Ovary (tissue), 7 donors: ENCODE measurements at regions not wholly inside any gene's neighbourhood (a gene's known extent, or its start where the extent isn't known, plus 50 kb on each side); places are given as distances from the start of the nearest gene placed in this dataset.
"Not testable (repeated sequence)": the region's sequence is repeated elsewhere in the genome, so short reads cannot be mapped to it uniquely, and the experiment has no call there.

Experiments
- DNase-seq, 5 donors: peaks; one replicate each; pipeline ENCODE4 v3.0.0-alpha.2; 2019 to 2020
- H3K27ac ChIP-seq, 2 donors: fragments of 200-600 bp; one replicate each; pipeline versions ENCODE4 v1.5.1 to v1.8.0; 2019 to 2022
- H3K27me3 ChIP-seq: fragments of 200-600 bp; one replicate; pipeline ENCODE4 v1.8.0; 2022
- H3K36me3 ChIP-seq: fragments of 200-600 bp; sonication (generic); one replicate; pipeline ENCODE4 v1.5.1; 2019
- H3K4me1 ChIP-seq: one replicate; pipeline ENCODE4 v1.8.1; 2013; ENCODE audit warnings: mild to moderate bottlenecking, moderate library complexity; ENCODE audit not compliant: insufficient read depth
- H3K4me3 ChIP-seq: fragments of 200-600 bp; sonication (generic); one replicate; pipeline ENCODE4 v1.5.1; 2017
- H3K9me3 ChIP-seq, 2 donors: fragments of 200-600 bp in 1 of 2; sonication (generic) in 1 of 2; one replicate each; pipeline versions ENCODE4 v1.5.1 to v1.8.1; 2013 to 2019; ENCODE audit warnings: mild to moderate bottlenecking in 1 of 2, moderate library complexity in 1 of 2
- EP300 ChIP-seq: sonication (generic); formaldehyde crosslinking; IDR thresholded peaks from one replicate; pipeline ENCODE4 v1.6.1; 2017; ENCODE audit warnings: antibody characterized with exemption
- POLR2A ChIP-seq: fragments of 450-650 bp; IDR thresholded peaks from one replicate; pipeline ENCODE4 v1.6.1; 2017; ENCODE audit warnings: antibody characterized with exemption, mild to moderate bottlenecking, moderate library complexity
- WGBS, 3 donors: extraction: QIAGEN DNeasy Blood & Tissue Kit in 1 of 3; methylation state at CpG; one replicate each; pipeline versions ENCODE4 v1.1.5 to v1.1.7; 2013 to 2017; 5-methylcytosine and 5-hydroxymethylcytosine counted together
- intact Hi-C, 4 donors: fragments of 100-400 bp; cut with DNase I; formaldehyde crosslinking; loops; one replicate each; pipeline versions ENCODE4 v1.11.0 to v1.15.1; 2022 to 2023
- TF ChIP-seq, protein P1 (sequence below), 3 donors: fragments of 450-650 bp in 2 of 3; fragments of 200-600 bp in 1 of 3; IDR thresholded peaks; one replicate each; pipeline versions ENCODE4 v1.5.1 to v1.8.0; 2016 to 2022; ENCODE audit warnings: antibody characterized with exemption in 3 of 3, mild to moderate bottlenecking in 1 of 3
- donor health status: DM: no; HTN: no; CAD: no; lungs with moderate emphysema.
- donor health status: DM: no; HTN: no; CAD: no.
- donor health status: Bipolar disorder and iron deficiency.
- donor health status: DM: no; HTN: no; CAD: no.
- donor health status: DM: yes; HTN: yes; CAD: no.

DNA sequence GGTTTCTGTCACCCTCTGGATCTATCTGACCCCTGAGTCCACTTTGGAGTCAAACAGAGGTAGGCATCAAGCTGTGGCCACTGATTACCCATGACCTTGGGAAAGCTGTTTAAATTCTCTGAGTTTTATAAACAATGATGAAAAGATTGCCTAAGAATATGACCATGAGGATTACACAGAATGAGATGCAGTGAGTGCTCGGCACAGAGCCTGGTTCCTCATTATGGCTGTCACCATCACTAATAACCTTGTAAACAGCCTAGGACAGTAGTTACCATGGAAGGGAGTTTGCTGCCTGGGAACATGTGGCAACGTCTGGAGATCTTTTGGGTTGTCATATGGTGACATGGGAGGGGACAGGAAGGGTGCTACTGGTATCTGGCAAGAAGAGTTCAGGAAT lies 248.3 kb upstream of the KAZN start:
- no peak overlapping the region for H3K4me3 ChIP-seq
- intact Hi-C loops: no loop called here
- H3K4me1 ChIP-seq: no peaks in the 10 kb centered on the region
- WGBS, 3 donors: 79 to 92% (median 85%) methylated on average over 2 of the region's 2 CpGs
- H3K27ac ChIP-seq: no peak overlapping the region
- no peaks in the 10 kb centered on the region for H3K36me3 ChIP-seq
- DNase-seq: no peak
- no peaks in the 10 kb centered on the region for H3K9me3 ChIP-seq
- TF ChIP-seq POLR2A (no peak), EP300 (no peak)
- TF ChIP-seq, protein P1, sequence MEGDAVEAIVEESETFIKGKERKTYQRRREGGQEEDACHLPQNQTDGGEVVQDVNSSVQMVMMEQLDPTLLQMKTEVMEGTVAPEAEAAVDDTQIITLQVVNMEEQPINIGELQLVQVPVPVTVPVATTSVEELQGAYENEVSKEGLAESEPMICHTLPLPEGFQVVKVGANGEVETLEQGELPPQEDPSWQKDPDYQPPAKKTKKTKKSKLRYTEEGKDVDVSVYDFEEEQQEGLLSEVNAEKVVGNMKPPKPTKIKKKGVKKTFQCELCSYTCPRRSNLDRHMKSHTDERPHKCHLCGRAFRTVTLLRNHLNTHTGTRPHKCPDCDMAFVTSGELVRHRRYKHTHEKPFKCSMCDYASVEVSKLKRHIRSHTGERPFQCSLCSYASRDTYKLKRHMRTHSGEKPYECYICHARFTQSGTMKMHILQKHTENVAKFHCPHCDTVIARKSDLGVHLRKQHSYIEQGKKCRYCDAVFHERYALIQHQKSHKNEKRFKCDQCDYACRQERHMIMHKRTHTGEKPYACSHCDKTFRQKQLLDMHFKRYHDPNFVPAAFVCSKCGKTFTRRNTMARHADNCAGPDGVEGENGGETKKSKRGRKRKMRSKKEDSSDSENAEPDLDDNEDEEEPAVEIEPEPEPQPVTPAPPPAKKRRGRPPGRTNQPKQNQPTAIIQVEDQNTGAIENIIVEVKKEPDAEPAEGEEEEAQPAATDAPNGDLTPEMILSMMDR (IDR thresholded peaks at IDR 0.05): no peak
- no peaks in the 10 kb centered on the region for H3K27me3 ChIP-seq

DNA sequence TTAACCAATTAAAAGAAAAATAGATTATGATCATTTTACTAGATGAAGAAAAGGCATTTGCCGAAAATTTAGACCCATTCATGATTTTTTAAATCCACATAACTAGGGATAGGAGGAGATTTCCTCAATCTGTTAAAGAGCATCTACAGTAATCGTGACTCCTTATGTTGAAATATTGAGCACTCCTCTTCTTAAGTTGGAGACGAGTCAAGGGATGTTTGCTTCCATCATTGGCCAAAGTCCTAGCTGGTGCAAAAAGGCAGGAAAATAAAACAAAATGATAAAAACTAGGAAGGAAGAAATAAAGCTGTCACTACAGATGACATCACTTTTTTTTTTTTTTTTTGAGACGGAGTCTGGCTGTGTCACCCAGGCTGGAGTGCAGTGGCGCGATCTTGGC lies 245.6 kb upstream of the KAZN start:
- Histone ChIP-seq H3K27me3 (no peaks in the 10 kb centered on the region), H3K4me1 (no peaks in the 10 kb centered on the region), H3K4me3 (no peak overlapping the region), H3K36me3 (no peaks in the 10 kb centered on the region), H3K27ac (no peak overlapping the region), H3K9me3 (no peaks in the 10 kb centered on the region)
- TF ChIP-seq, protein P1 (IDR thresholded peaks at IDR 0.05): no peak
- TF ChIP-seq POLR2A (no peak), EP300 (no peak)
- 31 to 65% (median 46%) methylated on average over 4 to 6 of the region's 6 CpGs for WGBS, 3 donors
- intact Hi-C loops: no loop called here
- DNase-seq: no peak

DNA sequence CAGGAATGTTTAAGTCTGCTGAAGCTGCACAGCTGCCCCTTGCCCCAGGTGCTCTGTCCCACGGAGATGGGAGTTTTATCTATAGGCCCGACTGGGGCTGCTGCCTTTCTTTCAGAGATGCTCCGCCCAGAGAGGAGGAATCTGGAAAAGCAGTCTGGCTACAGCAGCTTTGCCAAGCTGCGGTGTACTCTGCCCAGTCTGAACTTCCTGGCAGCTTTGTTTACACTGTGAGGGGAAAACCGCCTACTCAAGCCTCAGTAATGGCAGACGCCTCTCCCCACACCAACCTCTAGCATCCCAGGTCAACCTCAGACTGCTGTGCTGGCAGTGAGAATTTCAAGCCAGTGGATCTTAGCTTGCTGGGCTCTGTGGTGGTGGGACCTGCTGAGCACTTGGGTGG lies 237.5 kb upstream of the KAZN start:
- H3K4me3 ChIP-seq, DNase-seq, H3K9me3 ChIP-seq, intact Hi-C loops, H3K27me3 ChIP-seq, H3K27ac ChIP-seq, H3K4me1 ChIP-seq, H3K36me3 ChIP-seq: not testable (repeated sequence)
- whole genome bisulfite sequencing, 3 donors: 29 to 35% (median 32%) methylated on average over 6 of the region's 6 CpGs

DNA sequence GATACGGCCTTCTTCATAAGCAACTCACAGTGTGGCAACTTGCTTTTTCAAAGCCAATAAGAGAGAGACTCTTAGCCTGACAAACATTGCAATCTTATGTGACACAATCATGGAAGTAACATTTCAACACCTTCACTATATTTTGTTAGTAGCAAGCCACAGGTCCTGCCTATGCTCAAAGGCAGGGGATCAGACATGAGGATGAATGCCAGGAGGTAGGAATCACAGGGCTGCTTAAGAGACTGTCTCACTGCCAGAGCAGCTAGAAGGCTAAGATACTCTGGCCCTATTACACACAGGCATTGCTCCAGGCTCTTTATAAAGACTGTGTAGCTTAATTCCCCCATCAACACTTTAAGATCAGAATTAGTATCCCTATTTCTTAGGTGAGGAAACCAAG lies 236.2 kb upstream of the KAZN start:
- TF ChIP-seq POLR2A (no peak), EP300 (no peak)
- TF ChIP-seq, protein P1 (IDR thresholded peaks at IDR 0.05): no peak
- intact Hi-C loops: no loop called here
- H3K27me3 ChIP-seq: no peaks in the 10 kb centered on the region
- no peaks in the 10 kb centered on the region for H3K36me3 ChIP-seq
- H3K27ac ChIP-seq: no peak overlapping the region
- H3K9me3 ChIP-seq: peaks cover 0 to 4% of the 10 kb centered on the region in 2 donors
- H3K4me1 ChIP-seq: peaks cover 4% of the 10 kb centered on the region
- DNase-seq: no peak
- WGBS, 3 donors: 97 to 100% (median 100%) methylated on average over 1 of the region's 1 CpG
- no peak overlapping the region for H3K4me3 ChIP-seq

DNA sequence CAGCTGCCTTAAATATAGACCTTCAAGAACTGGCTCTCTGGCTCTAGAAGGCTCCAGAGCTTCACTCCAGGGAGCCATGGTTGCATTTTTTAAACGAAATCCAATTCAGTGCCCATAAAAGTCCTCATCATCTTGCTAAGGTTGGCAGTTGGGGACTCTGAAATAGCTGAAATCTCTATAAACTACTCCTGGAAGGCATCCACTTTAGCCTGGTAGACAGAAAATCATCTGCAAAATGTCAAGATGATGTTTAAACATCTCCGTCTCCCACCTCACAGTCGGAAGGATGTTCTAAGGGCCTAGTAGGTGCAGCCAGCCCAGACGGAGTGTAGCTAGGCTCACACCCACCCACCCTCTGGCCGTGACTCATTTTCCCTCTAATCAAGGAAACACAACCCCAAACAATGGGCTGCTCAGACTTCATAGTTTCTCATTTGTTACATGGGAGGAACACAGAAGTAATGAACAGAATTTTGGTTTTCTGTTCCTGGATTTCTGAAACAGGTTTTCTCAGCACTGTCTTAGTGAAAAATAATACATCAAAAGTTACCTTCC lies 235.4 kb upstream of the KAZN start:
- intact Hi-C loops: no loop called here
- Histone ChIP-seq H3K4me3 (no peak overlapping the region), H3K27ac (no peak overlapping the region), H3K27me3 (no peaks in the 10 kb centered on the region), H3K9me3 (peaks cover 0 to 4% of the 10 kb centered on the region in 2 donors), H3K36me3 (no peaks in the 10 kb centered on the region), H3K4me1 (peaks cover 4% of the 10 kb centered on the region)
- no peak for DNase-seq
- WGBS, 3 donors: 28 to 43% (median 36%) methylated on average over 5 of the region's 5 CpGs
- TF ChIP-seq EP300: no peak
